ENCODE measurements at regions not wholly inside any gene's neighbourhood (a gene's known extent, or its start where the extent isn't known, plus 50 kb on each side); places are given as distances from the start of the nearest gene placed in this dataset.

GRCh38 chr17:83006515-83007455 lies 72.6 kb upstream of the METRNL start:
- Histone ChIP-seq H3K4me3 (ENCODE audit: low read depth, low read length) (no peak overlapping the region), H3K36me3 (ENCODE audit: control insufficient read depth, insufficient read depth, low read length) (no peaks in the 10 kb centered on the region), H3K27me3 (ENCODE audit: control insufficient read depth, insufficient read depth, low read length) (no peaks in the 10 kb centered on the region)
- FAIRE-seq (no peak), DNase-seq (ENCODE audit: low read depth) (no peak)
- no peak for TF ChIP-seq CTCF (IDR thresholded peaks at IDR 0.05; ENCODE audit: insufficient read depth, low read length, severe bottlenecking)

GRCh38 chr17:83007504-83008185 lies 71.8 kb upstream of the METRNL start:
- Histone ChIP-seq H3K4me3 (ENCODE audit: low read depth, low read length) (no peak overlapping the region), H3K27me3 (ENCODE audit: control insufficient read depth, insufficient read depth, low read length) (no peaks in the 10 kb centered on the region), H3K36me3 (ENCODE audit: control insufficient read depth, insufficient read depth, low read length) (no peaks in the 10 kb centered on the region)
- FAIRE-seq (no peak), DNase-seq (ENCODE audit: low read depth) (no peak)
- TF ChIP-seq CTCF (IDR thresholded peaks at IDR 0.05; ENCODE audit: insufficient read depth, low read length, severe bottlenecking): no peak

GRCh38 chr17:83008186-83008510 lies 71.3 kb upstream of the METRNL start:
- no peak overlapping the region for H3K4me3 ChIP-seq (ENCODE audit: low read depth, low read length)
- FAIRE-seq (no peak), DNase-seq (ENCODE audit: low read depth) (no peak)
- no peaks in the 10 kb centered on the region for H3K36me3 ChIP-seq (ENCODE audit: control insufficient read depth, insufficient read depth, low read length)
- H3K27me3 ChIP-seq (ENCODE audit: control insufficient read depth, insufficient read depth, low read length): no peaks in the 10 kb centered on the region
- TF ChIP-seq CTCF (IDR thresholded peaks at IDR 0.05; ENCODE audit: insufficient read depth, low read length, severe bottlenecking): no peak

GRCh38 chr17:83008526-83008925 lies 70.9 kb upstream of the METRNL start:
- FAIRE-seq (no peak), DNase-seq (ENCODE audit: low read depth) (no peak)
- TF ChIP-seq CTCF (IDR thresholded peaks at IDR 0.05; ENCODE audit: insufficient read depth, low read length, severe bottlenecking): no peak
- Histone ChIP-seq H3K27me3 (ENCODE audit: control insufficient read depth, insufficient read depth, low read length) (no peaks in the 10 kb centered on the region), H3K4me3 (ENCODE audit: low read depth, low read length) (no peak overlapping the region), H3K36me3 (ENCODE audit: control insufficient read depth, insufficient read depth, low read length) (no peaks in the 10 kb centered on the region)

- no peaks in the 10 kb centered on the region for H3K27me3 ChIP-seq (ENCODE audit: control insufficient read depth, insufficient read depth, low read length)
- H3K36me3 ChIP-seq (ENCODE audit: control insufficient read depth, insufficient read depth, low read length): no peaks in the 10 kb centered on the region
- FAIRE-seq: no peak
- H3K4me3 ChIP-seq (ENCODE audit: low read depth, low read length): no peak overlapping the region
- TF ChIP-seq CTCF (IDR thresholded peaks at IDR 0.05; ENCODE audit: insufficient read depth, low read length, severe bottlenecking): no peak
- DNase-seq (ENCODE audit: low read depth): no peak
Observed at GRCh38 chr17:83009414-83010205, 69.8 kb upstream of the METRNL start.
